Choroid plexus epithelial cell (primary cell): ENCODE measurements at regions not wholly inside any gene's neighbourhood (a gene's known extent, or its start where the extent isn't known, plus 50 kb on each side); places are given as distances from the start of the nearest gene placed in this dataset.

ENCODE experiments used
- DNase-seq: peaks from one replicate; pipeline ENCODE4 v3.0.0-alpha.2; 2010; ENCODE audit warnings: low read depth
- H3K4me3 ChIP-seq: 2 replicates; pipeline ENCODE4 v1.5.1; 2011; ENCODE audit warnings: low read depth, mild to moderate bottlenecking, control low read depth, low read length, moderate library complexity
- TF ChIP-seq, protein P1 (sequence below): conservative IDR thresholded peaks from 2 replicates; pipeline ENCODE4 v1.5.1; 2011; ENCODE audit warnings: low read depth, mild to moderate bottlenecking, control low read depth, inconsistent platforms, low read length, moderate library complexity

DNA sequence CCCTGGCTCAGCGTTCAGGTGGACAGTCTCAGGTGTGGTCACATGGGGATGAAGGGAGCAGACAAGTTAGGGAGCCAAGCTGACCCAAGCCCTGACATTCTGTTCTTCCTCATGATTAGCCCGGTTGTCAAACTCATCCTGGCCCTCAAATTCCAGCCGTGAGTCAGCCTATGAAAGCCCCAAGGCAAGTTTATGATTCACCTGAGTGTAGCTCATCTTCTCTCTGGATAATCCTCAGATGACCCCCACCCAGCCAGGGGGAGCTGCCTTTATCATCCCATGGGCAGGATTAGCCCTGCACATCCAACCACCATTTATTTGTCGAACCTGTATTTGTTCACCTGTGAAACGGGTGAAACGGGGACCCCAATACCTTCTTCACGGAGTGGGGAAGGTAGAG is 161.9 kb downstream of the DHX35 start:
- no peak for DNase-seq
- TF ChIP-seq, protein P1, sequence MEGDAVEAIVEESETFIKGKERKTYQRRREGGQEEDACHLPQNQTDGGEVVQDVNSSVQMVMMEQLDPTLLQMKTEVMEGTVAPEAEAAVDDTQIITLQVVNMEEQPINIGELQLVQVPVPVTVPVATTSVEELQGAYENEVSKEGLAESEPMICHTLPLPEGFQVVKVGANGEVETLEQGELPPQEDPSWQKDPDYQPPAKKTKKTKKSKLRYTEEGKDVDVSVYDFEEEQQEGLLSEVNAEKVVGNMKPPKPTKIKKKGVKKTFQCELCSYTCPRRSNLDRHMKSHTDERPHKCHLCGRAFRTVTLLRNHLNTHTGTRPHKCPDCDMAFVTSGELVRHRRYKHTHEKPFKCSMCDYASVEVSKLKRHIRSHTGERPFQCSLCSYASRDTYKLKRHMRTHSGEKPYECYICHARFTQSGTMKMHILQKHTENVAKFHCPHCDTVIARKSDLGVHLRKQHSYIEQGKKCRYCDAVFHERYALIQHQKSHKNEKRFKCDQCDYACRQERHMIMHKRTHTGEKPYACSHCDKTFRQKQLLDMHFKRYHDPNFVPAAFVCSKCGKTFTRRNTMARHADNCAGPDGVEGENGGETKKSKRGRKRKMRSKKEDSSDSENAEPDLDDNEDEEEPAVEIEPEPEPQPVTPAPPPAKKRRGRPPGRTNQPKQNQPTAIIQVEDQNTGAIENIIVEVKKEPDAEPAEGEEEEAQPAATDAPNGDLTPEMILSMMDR: no peak
- H3K4me3 ChIP-seq: no peak overlapping the region

DNA sequence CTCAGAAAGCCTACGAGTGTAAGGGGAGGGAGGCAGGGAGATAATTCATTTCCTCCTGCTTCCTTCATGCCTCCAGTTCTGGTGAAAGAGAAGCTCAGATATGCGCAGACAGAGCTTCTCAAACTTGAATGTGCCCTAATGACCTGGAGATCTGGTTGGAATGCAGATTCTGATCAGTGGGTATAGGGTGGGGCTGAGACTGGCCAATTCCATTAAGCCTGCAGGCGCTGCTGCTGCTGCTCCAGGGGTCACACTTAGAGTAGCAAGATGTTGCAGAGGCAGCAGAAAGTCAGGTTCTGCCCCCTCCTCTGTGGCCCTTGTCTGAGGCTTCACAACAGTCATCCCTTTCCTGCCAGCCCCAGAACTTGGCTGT is 161.0 kb downstream of the DHX35 start:
- TF ChIP-seq, protein P1: no peak
- no peak for DNase-seq

DNA sequence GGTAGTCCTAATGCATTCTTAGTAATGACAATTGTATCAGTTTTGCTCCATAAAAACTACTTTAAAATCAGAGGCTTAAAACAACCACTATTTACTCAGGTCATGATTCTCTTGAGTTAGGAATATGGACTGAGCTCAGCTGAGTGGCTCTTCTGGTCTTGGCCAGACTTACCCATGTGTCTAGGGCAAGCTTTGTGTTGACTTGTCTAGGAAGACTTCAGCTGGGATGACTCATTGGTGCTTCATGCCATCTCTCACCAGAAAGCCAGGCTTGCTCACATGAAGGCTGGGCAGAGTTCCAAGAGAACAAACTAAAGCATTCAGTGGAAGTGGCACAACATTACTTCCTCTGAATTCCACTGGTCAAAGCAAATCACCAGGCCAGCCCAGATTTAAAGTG is 155.3 kb downstream of the DHX35 start:
- no peak overlapping the region for H3K4me3 ChIP-seq
- TF ChIP-seq, protein P1: no peak
- peak; percentile 54 for DNase-seq

More for the DNA sequence above, 161.0 kb downstream of the DHX35 start:
- no peak overlapping the region for H3K4me3 ChIP-seq

DNA sequence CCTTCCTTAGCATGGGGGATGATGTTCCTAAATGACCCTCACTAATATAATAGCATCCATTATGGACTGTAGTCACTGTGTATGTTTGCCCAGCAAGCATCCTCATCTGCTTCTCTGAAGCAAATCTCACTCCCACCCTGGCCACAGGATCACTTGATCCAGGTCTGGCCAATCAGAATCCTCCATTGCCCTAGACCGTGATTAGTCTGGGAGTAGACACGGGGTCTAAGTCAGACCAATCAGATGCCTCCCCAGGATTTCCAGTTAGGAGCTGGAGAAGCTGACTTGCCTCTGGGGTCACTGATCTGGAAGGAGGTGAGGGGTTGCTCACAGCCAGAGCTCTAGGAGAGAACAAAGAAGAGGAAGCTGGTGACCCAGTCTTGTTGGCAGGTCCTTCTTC is 153.9 kb downstream of the DHX35 start:
- no peak for DNase-seq
- H3K4me3 ChIP-seq: no peak overlapping the region
- TF ChIP-seq, protein P1: no peak

DNA sequence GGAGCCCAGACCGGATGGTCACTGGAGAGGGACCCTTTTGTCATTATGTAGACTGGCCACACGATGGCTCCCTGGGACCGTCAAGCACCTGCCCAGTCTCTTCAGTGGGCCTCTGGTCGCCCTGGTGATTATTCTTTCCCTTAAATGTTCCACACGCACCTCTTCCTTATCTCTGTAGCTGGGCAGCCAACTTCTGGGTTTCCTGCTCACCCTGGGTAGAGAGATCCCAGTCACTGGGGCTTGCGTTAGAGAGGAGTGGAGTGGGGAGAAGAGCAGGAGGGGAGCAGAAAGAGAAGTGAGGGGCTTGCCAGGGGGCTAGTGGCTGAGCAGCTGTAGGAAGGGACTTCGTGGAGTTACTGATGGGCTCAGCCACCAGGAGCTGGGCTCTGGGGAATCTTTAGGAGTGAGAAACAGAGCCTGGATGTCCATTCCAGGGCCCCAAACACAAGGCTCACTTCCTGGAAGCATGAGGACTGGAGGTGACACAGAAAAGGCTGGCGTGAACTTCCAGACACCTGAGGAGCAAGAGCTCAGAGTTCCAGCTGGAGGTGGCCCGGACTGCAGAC is 150.1 kb downstream of the DHX35 start:
- peak; percentile 62 for DNase-seq

DNA sequence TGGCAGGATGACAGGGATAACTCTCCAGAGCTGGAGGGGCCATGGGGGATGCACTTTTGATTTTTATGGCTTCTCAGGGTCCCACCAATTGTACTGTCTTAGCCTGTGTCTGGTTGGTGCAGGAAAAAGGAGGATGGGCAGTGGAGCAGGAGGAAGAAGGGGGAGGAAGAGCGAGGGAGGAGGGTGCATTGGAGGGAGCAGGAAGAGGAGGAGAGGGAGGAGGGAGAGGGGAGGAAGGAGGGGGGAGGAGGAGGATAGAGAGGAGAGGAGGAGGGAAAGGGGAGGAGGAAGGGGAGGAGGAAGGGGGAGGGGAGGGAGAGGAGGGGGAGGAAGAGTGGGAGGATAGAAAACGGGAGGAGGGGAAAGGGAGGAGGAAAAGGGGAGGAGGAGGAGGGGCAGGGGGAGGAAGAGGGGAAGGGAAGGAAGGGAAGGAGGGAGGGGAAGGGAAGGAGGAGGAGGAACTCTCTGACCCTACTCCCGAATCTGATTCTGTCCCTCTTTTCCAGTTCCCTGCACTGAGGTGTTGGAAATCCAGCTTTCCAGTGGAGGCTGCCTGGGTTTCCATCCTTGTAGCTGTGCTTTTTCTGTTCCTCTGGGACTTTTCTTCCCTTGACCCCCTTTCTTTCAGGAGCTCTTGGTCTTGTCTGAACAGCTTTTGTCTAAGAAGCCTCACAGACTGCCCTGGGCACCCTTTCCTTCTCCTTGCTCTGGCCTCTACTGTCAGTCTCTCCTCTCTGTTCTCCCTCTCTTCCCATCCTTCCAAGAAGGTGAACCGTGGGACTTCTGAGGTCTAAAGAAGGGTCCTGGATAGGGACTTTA is 149.4 kb downstream of the DHX35 start:
- no peak overlapping the region for H3K4me3 ChIP-seq
- TF ChIP-seq, protein P1: no peak
- no peak for DNase-seq

More for the DNA sequence above, 150.1 kb downstream of the DHX35 start:
- no peak overlapping the region for H3K4me3 ChIP-seq
- TF ChIP-seq, protein P1: peak; percentile 70

DNA sequence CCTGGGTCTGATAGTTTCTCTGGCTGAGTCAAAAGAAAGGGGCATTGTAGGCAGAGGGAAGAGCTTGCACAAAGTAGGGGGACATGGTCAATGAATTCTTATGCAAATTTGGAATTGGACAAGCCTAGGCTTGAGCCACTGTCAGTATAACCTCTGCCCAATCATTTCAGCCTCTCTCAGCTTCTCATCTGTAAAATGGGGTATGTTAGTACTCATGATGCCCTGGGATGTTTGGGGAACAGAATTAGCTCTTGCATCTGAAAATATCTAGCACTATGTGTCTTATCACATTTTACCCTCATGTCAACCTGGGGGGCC is 148.6 kb downstream of the DHX35 start:
- no peak for DNase-seq
- TF ChIP-seq, protein P1: no peak
- no peak overlapping the region for H3K4me3 ChIP-seq
